NCI-H146 treated with DMSO at 0.1 percent for 48 hours (cell line): ENCODE measurements at regions not wholly inside any gene's neighbourhood (a gene's known extent, or its start where the extent isn't known, plus 50 kb on each side); places are given as distances from the start of the nearest gene placed in this dataset.
A peak's percentile ranks its signal among the peaks of the same experiment; 100 is the strongest.

Experiments used
- DNase-seq: peaks from one replicate; lab custom pipeline; 2025; ENCODE audit not compliant: unreplicated experiment; lab: John Stamatoyannopoulos, UW

- DNase-seq = peak; percentile 90
Measured at GRCh38 chr9:107161338-107161737, 121.7 kb upstream of the RAD23B start.

GRCh38 chr9:107163370-107163769 lies 119.7 kb upstream of the RAD23B start:
- no peak for DNase-seq

- no peak for DNase-seq
Measured at GRCh38 chr9:107169796-107170195, 113.3 kb upstream of the RAD23B start.

- no peak for DNase-seq
Measured at GRCh38 chr9:107170801-107171200, 112.3 kb upstream of the RAD23B start.

- peak; percentile 43 for DNase-seq
Measured at GRCh38 chr9:107172160-107172978, 110.7 kb upstream of the RAD23B start.

- no peak for DNase-seq
Measured at GRCh38 chr9:107172979-107173347, 110.1 kb upstream of the RAD23B start.

GRCh38 chr9:107173422-107174180 lies 109.5 kb upstream of the RAD23B start:
- DNase-seq = no peak

GRCh38 chr9:107174441-107174840 lies 108.6 kb upstream of the RAD23B start:
- DNase-seq = no peak

GRCh38 chr9:107175041-107175440 lies 108.0 kb upstream of the RAD23B start:
- no peak for DNase-seq

GRCh38 chr9:107175816-107176435 lies 107.2 kb upstream of the RAD23B start:
- no peak for DNase-seq

- DNase-seq = no peak
Measured at GRCh38 chr9:107176436-107177151, 106.5 kb upstream of the RAD23B start.

GRCh38 chr9:107177243-107177839 lies 105.7 kb upstream of the RAD23B start:
- no peak for DNase-seq

- DNase-seq = peak; percentile 60
Measured at GRCh38 chr9:107177857-107178256, 105.2 kb upstream of the RAD23B start.

GRCh38 chr9:107178293-107178692 lies 104.8 kb upstream of the RAD23B start:
- no peak for DNase-seq

GRCh38 chr9:107180206-107180605 lies 102.9 kb upstream of the RAD23B start:
- no peak for DNase-seq

GRCh38 chr9:107183176-107183575 lies 99.9 kb upstream of the RAD23B start:
- DNase-seq = no peak

- no peak for DNase-seq
Measured at GRCh38 chr9:107188376-107188775, 94.7 kb upstream of the RAD23B start.

GRCh38 chr9:107190061-107190935 lies 92.8 kb upstream of the RAD23B start:
- peak; percentile 40 for DNase-seq

GRCh38 chr9:107190936-107191290 lies 92.2 kb upstream of the RAD23B start:
- DNase-seq = no peak

- no peak for DNase-seq
Measured at GRCh38 chr9:107193251-107193650, 89.8 kb upstream of the RAD23B start.
